ENCODE measurements at regions not wholly inside any gene's neighbourhood (a gene's known extent, or its start where the extent isn't known, plus 50 kb on each side); places are given as distances from the start of the nearest gene placed in this dataset.

DNA sequence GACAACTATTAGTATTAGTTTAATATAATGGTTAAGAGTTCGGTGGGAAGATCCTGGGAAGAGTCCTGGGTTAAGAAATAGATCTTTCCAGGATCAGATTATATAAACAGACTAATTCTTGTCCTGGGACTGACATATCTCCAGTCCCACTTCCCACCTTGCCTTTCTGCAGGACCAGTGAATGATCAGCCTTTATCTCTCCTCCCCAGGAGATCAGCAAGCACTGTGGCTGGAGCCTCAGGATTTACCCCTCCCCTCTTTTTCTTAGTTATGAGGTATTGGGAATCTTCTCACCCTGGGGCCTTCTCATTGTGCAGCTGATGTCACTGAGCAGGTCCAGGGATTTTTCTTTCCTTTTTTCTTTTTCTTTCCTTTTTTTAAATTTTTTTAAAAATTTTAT is 135.7 kb upstream of the UMPS start:
- Histone ChIP-seq H3K4me3 (no peak overlapping the region), H3K9me3 (no peaks in the 10 kb centered on the region), H3K27me3 (no peaks in the 10 kb centered on the region), H3K36me3 (no peaks in the 10 kb centered on the region), H3K4me1 (peaks cover 0 to 33% of the 10 kb centered on the region in 2 donors), H3K27ac (no peak overlapping the region)
- DNase-seq (ENCODE audit: low spot score), result no peak
- TF ChIP-seq, protein P1, sequence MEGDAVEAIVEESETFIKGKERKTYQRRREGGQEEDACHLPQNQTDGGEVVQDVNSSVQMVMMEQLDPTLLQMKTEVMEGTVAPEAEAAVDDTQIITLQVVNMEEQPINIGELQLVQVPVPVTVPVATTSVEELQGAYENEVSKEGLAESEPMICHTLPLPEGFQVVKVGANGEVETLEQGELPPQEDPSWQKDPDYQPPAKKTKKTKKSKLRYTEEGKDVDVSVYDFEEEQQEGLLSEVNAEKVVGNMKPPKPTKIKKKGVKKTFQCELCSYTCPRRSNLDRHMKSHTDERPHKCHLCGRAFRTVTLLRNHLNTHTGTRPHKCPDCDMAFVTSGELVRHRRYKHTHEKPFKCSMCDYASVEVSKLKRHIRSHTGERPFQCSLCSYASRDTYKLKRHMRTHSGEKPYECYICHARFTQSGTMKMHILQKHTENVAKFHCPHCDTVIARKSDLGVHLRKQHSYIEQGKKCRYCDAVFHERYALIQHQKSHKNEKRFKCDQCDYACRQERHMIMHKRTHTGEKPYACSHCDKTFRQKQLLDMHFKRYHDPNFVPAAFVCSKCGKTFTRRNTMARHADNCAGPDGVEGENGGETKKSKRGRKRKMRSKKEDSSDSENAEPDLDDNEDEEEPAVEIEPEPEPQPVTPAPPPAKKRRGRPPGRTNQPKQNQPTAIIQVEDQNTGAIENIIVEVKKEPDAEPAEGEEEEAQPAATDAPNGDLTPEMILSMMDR (IDR thresholded peaks at IDR 0.05), result no peak

DNA sequence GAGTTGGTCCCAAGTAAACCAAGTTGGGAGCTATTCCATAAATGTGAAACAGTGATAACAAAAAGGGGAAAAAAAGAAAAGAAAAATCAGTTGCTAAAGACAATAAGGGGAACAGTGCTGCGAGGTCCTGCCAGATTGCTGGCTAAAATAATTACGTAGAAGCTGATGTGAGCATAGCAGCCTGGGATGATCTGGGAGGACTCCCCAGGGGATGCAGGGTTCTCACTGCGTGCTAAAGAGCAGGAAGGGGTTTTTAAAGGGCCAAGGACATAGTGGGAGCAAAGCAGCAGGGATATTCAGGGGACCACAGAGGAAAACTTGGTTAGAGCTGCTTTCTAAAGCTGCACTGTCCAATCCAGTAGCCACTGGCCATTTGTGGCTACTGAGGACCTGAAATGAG is 133.0 kb upstream of the UMPS start:
- Histone ChIP-seq H3K4me3 (no peak overlapping the region), H3K27me3 (no peaks in the 10 kb centered on the region), H3K4me1 (peaks cover 0 to 55% of the 10 kb centered on the region in 2 donors), H3K36me3 (no peaks in the 10 kb centered on the region), H3K9me3 (no peaks in the 10 kb centered on the region), H3K27ac (peak overlapping the region in 1 of 2 donors; percentile 19)
- TF ChIP-seq, protein P1 (IDR thresholded peaks at IDR 0.05), result no peak
- DNase-seq (ENCODE audit: low spot score), result no peak

DNA sequence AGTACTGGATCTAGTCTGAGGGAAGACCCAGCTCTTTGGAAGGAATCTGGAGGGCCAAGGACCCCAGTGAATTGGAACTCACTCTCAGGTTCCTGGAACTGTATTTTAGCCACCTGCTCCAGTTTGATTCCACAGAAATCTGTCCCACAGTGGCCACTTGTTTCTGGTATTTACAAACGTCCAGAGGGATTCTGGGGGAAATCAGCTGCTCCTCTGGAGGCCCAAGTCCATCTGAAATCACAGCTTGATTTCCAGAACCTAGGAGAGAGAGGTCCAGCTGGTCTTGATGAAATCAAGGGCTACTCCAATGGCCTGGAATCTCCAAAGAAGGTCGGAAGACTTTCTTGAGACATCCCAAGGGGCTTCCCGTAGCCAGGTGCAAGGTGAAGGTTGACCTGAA is 132.3 kb upstream of the UMPS start:
- peak overlapping the region in 1 of 2 donors; percentile 85 for H3K27ac ChIP-seq

DNA sequence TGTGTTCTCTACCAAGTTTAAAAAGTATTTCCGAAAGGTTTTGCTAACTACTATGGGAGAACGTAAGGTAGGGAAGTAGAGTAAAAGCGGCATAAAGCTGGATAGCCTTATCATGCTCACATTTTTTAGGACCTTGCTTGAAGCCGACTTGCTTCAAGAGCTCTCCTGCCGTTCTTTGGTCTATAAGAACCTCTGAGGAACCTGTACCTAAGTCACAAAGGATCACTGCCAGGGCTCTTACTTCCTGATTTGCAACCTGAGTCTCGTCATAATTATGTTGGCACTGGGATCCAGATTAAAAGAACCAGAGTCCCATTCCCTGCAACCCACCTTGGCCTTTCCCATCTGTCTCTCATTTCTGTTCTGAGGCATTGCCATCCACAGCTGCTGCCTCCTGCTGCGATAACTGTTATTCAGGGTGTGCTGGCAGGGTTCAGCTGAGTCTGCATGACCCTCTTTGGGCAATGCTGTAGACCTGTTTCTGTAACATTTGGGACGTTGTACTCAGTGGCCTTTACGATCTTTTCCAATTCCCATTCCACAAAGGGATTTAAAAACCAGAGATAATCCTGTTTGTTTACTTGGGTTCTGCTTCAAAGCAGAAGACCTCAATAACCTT is 131.0 kb upstream of the UMPS start:
- DNase-seq (ENCODE audit: low spot score), result no peak
- peaks cover 0 to 52% of the 10 kb centered on the region in 2 donors for H3K4me1 ChIP-seq

More for the DNA sequence above, 132.3 kb upstream of the UMPS start:
- no peak overlapping the region for H3K4me3 ChIP-seq
- H3K9me3 ChIP-seq, result no peaks in the 10 kb centered on the region
- no peak for DNase-seq (ENCODE audit: low spot score)
- peaks cover 0 to 52% of the 10 kb centered on the region in 2 donors for H3K4me1 ChIP-seq
- TF ChIP-seq, protein P1 (IDR thresholded peaks at IDR 0.05), result no peak
- no peaks in the 10 kb centered on the region for H3K27me3 ChIP-seq
- no peaks in the 10 kb centered on the region for H3K36me3 ChIP-seq

DNA sequence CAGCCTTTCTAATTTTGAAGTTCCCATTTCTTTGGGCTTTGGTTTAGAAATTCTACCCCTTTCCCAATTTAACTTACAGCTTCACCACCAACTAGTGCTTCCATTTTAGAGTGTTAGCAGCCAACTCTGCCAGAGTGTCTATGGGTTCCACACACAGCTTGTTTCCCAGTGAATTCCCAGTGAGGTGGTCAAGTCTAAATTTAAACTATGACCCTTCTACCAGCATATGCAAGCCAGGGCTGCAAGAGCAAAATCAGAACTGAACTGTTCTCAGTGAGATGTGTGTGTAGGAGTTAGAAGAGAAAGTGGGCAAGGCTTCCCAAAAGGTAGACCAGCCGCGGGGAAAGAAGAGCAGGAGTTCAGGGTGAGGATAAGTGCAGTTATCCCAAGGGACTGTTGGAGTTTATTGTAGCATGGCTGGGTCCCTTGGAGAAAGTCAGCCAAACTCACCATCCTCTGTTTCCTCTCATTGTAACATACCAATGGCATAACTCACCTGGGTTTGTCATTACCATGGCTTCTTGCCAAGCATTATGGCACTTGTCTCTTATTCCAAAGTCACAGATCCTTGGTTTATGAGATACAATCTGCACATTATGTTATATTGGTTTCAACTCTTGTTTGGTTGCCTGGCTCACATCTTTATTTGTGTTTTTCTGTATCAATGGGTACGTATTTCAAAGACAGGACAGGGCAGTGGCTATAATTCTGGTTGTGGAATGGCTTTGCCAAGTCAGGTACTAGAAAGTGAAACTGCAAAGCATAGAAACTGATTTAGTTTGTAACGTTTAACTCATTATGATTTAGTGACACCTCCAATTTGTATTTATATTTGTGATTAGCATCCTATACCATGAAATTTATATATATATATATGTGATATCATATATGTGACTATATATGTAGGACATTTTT is 130.2 kb upstream of the UMPS start:
- Histone ChIP-seq H3K4me1 (peaks cover 0 to 52% of the 10 kb centered on the region in 2 donors), H3K36me3 (no peaks in the 10 kb centered on the region)
- TF ChIP-seq, protein P1 (IDR thresholded peaks at IDR 0.05), result no peak

More for the DNA sequence above, 131.0 kb upstream of the UMPS start:
- Histone ChIP-seq H3K9me3 (no peaks in the 10 kb centered on the region), H3K27me3 (no peaks in the 10 kb centered on the region), H3K27ac (peak overlapping the region; percentile 49 to 85), H3K4me3 (no peak overlapping the region), H3K36me3 (no peaks in the 10 kb centered on the region)
- TF ChIP-seq, protein P1 (IDR thresholded peaks at IDR 0.05), result no peak

More for the DNA sequence above, 130.2 kb upstream of the UMPS start:
- no peak for DNase-seq (ENCODE audit: low spot score)
- H3K4me3 ChIP-seq, result no peak overlapping the region
- H3K27me3 ChIP-seq, result no peaks in the 10 kb centered on the region
- H3K27ac ChIP-seq, result peak overlapping the region; percentile 49 to 85
- no peaks in the 10 kb centered on the region for H3K9me3 ChIP-seq

Measured in right atrium auricular region (tissue), 2 donors.